GM12878 (cell line): ENCODE measurements at regions not wholly inside any gene's neighbourhood (a gene's known extent, or its start where the extent isn't known, plus 50 kb on each side); places are given as distances from the start of the nearest gene placed in this dataset.
A peak's percentile ranks its signal among the peaks of the same experiment; 100 is the strongest.

Experiments
- ATAC-seq: fragments of 200-7000 bp; cut with Tn5 transposase; 3 replicates; pipeline ENCODE4 v1.9.1; 2020; ENCODE audit warnings: mild to moderate bottlenecking, moderate library complexity
- BruUV-seq: library from RNA; stranded (reverse); fragments of 400-500 nt; replicated peaks from 2 replicates; lab custom pipeline; 2021; lab: Mats Ljungman, UMichigan
- CTCF ChIA-PET: fragments of 300-600 bp; sonication (Branson Sonifier 250); formaldehyde crosslinking; extraction: SDS; loops from one replicate; lab custom pipeline; 2021; ENCODE audit warnings: inconsistent platforms; lab: Yijun Ruan, JAX
- POLR2A ChIA-PET: fragments of 350-600 bp; formaldehyde crosslinking; extraction: SDS; loops from one replicate; lab custom pipeline; 2021; ENCODE audit warnings: inconsistent platforms; lab: Charles Lee
- RAD21 ChIA-PET: fragments of 300-600 bp; sonication (Branson Sonifier 250); formaldehyde crosslinking; loops from one replicate; lab custom pipeline; 2023; ENCODE audit warnings: antibody characterized with exemption; ENCODE audit not compliant: unreplicated experiment; lab: Charles Lee
- SMC1A ChIA-PET: fragments of 300-600 bp; sonication (Branson Sonifier 250); formaldehyde crosslinking; loops from one replicate; lab custom pipeline; 2023; ENCODE audit not compliant: unreplicated experiment, uncharacterized antibody; lab: Charles Lee
- DNase-seq: peaks from one replicate; pipeline ENCODE4 v3.0.0-alpha.2; 2011; ENCODE audit warnings: low read depth, low spot score
- FAIRE-seq: peaks from 3 replicates; lab custom pipeline; 2011; peaks lifted over from hg19 to GRCh38; lab: Jason Lieb, UNC
- H2AFZ ChIP-seq: 2 replicates; pipeline ENCODE4 v1.6.0; 2011; ENCODE audit warnings: low read depth, low read length, control low read depth; ENCODE audit not compliant: control insufficient read depth
- H3K27ac ChIP-seq: 2 replicates; pipeline ENCODE4 v1.5.1; 2011; ENCODE audit warnings: control low read depth; ENCODE audit not compliant: control insufficient read depth, insufficient read depth
- H3K27me3 ChIP-seq, 2 experiments: replicated peaks in 1 of 2; 2 replicates each; pipeline versions ENCODE4 v1.6.0 to v1.6.1; 2011; ENCODE audit warnings: low read length in 1 of 2; ENCODE audit not compliant: control insufficient read depth in 2 of 2, insufficient read depth in 2 of 2
- H3K36me3 ChIP-seq, 2 experiments: 2 replicates each; pipeline ENCODE4 v1.5.1; 2011; ENCODE audit warnings: low read length in 1 of 2; ENCODE audit not compliant: control insufficient read depth in 2 of 2, insufficient read depth in 2 of 2
- H3K4me1 ChIP-seq: 2 replicates; pipeline ENCODE4 v1.6.1; 2011; ENCODE audit warnings: mild to moderate bottlenecking, low read length, moderate library complexity, mixed read lengths; ENCODE audit not compliant: control insufficient read depth, insufficient read depth
- H3K4me2 ChIP-seq: 2 replicates; pipeline ENCODE4 v1.6.0; 2011; ENCODE audit warnings: control low read depth; ENCODE audit not compliant: control insufficient read depth, insufficient read depth
- H3K4me3 ChIP-seq: fragments of 200-600 bp; sonication (generic); 2 replicates; pipeline ENCODE4 v1.5.1; 2016
- H3K79me2 ChIP-seq: 2 replicates; pipeline ENCODE4 v1.6.0; 2011; ENCODE audit warnings: low read length; ENCODE audit not compliant: control insufficient read depth, insufficient read depth
- H3K9ac ChIP-seq: 2 replicates; pipeline ENCODE4 v1.8.0; 2011; ENCODE audit warnings: low read length, control low read depth, mixed read lengths; ENCODE audit not compliant: control insufficient read depth, insufficient read depth
- H3K9me3 ChIP-seq: replicated peaks from 3 replicates; pipeline ENCODE4 v1.5.1; 2011; ENCODE audit warnings: mild to moderate bottlenecking, low read length; ENCODE audit not compliant: control insufficient read depth, insufficient read depth
- H4K20me1 ChIP-seq: 2 replicates; pipeline ENCODE4 v1.6.0; 2011; ENCODE audit not compliant: control insufficient read depth, insufficient read depth
- CTCF ChIP-seq, 3 experiments: IDR thresholded peaks in 2 of 3; conservative IDR thresholded peaks in 1 of 3; 2 replicates each; pipeline ENCODE4 v1.5.1; 2011; ENCODE audit warnings: low read depth in 3 of 3, low read length in 3 of 3, mild to moderate bottlenecking in 3 of 3, control low read depth in 2 of 3, moderate library complexity in 2 of 3, inconsistent platforms in 1 of 3, mixed read lengths in 1 of 3; ENCODE audit not compliant: control insufficient read depth in 2 of 3, insufficient read depth in 1 of 3; ENCODE audit errors: extremely low read depth in 1 of 3
- NFYB ChIP-seq: IDR thresholded peaks from 2 replicates; pipeline ENCODE4 v1.6.1; 2011; ENCODE audit warnings: low read depth, mild to moderate bottlenecking, low read length, improper control_type of control experiment, moderate library complexity; ENCODE audit not compliant: insufficient read depth
- RAD21 ChIP-seq: IDR thresholded peaks from 2 replicates; pipeline ENCODE4 v1.6.1; 2011; ENCODE audit warnings: mild to moderate bottlenecking, low read depth, low read length, moderate library complexity; ENCODE audit not compliant: insufficient read depth
- RB1 ChIP-seq: fragments of 450-650 bp; formaldehyde crosslinking; IDR thresholded peaks from 2 replicates; pipeline ENCODE4 v1.6.1; 2017; ENCODE audit warnings: mild to moderate bottlenecking, borderline replicate concordance
- SMC3 ChIP-seq: IDR thresholded peaks from 2 replicates; pipeline ENCODE4 v1.6.1; 2011; ENCODE audit warnings: low read length, improper control_type of control experiment, borderline replicate concordance
- SUZ12 ChIP-seq: fragments of 200-600 bp; sonication (generic); IDR thresholded peaks from one replicate; pipeline ENCODE4 v1.6.1; 2018; ENCODE audit warnings: antibody characterized with exemption, mild to moderate bottlenecking; ENCODE audit not compliant: unreplicated experiment
- TCF7 ChIP-seq: IDR thresholded peaks from 2 replicates; pipeline ENCODE4 v1.6.1; 2014; ENCODE audit warnings: antibody characterized with exemption, borderline replicate concordance
- WGBS: methylation state at CpG from one replicate; pipeline ENCODE4 v1.1.6; 2016; ENCODE audit warnings: low lambda C conversion rate; ENCODE audit not compliant: insufficient replicate concordance, insufficient coverage; ENCODE audit errors: missing lambda C conversion rate; 5-methylcytosine and 5-hydroxymethylcytosine counted together
- in situ Hi-C: fragments of 300-500 bp; cut with MboI; formaldehyde crosslinking; loops from 9 replicates; pipeline ENCODE4 v1.14.3; 2018; ENCODE audit warnings: mixed read lengths
- intact Hi-C: fragments of 100-400 bp; cut with micrococcal nuclease; formaldehyde crosslinking; loops from one replicate; pipeline ENCODE4 v1.14.2; 2022; ENCODE audit not compliant: unreplicated experiment

GRCh38 chr3:5800965-5801364 is 613.5 kb downstream of the EDEM1 start (continued):
- TF ChIP-seq NFYB (no peak), TCF7 (no peak)

- Histone ChIP-seq H4K20me1 (no peaks in the 10 kb centered on the region), H3K4me1 (no peaks in the 10 kb centered on the region), H3K4me3 (no peak overlapping the region), H3K9me3 (no peaks in the 10 kb centered on the region), H2AFZ (no peak overlapping the region), H3K27me3 (no peaks in the 10 kb centered on the region), H3K9ac (no peak overlapping the region), H3K79me2 (no peaks in the 10 kb centered on the region), H3K36me3 (no peaks in the 10 kb centered on the region), H3K4me2 (no peak overlapping the region), H3K27ac (no peak overlapping the region)
- POLR2A ChIA-PET: no interaction called here
- ATAC-seq (peak; percentile 74), DNase-seq (no peak), FAIRE-seq (no peak)
- 30% methylated on average over 1 of the region's 1 CpG for WGBS
- RAD21 ChIA-PET: interaction anchor here (1.0 kb wide), 1 partner anchor 795 kb away, joined by 3 read pairs; no protein-coding TSS in a partner anchor
- TF ChIP-seq RAD21 (peak; percentile 51), SMC3 (peak; percentile 24; the same call in 1 of the 2 replicates), CTCF (IDR thresholded peaks at IDR 0.05 in 2 of 3, conservative IDR thresholded peaks at IDR 0.05 in 1 of 3; ENCODE audit: control insufficient read depth in 2 of 3, extremely low read depth in 1 of 3, insufficient read depth in 1 of 3, low read depth in 3 of 3, low read length in 3 of 3) (peak; percentile 20 to 42 (median 34); a peak in 2 of 6 replicates), RB1 (no peak), SUZ12 (no peak)
- CTCF ChIA-PET: interaction anchor here (0.8 to 1.0 kb wide), 2 partner anchors 11 to 75 kb away, joined by 3 read pairs; no protein-coding TSS in a partner anchor
- SMC1A ChIA-PET: no interaction called here
- BruUV-seq: no TSS peak
- in situ Hi-C loops: no loop called here
- intact Hi-C loops: loop anchor here (1.0 kb wide), 1 partner anchor 993 kb away; no protein-coding TSS in a partner anchor
Measured at GRCh38 chr3:5806192-5806591, 618.7 kb downstream of the EDEM1 start.
